Right cardiac atrium (tissue), 5 donors: ENCODE measurements at regions not wholly inside any gene's neighbourhood (a gene's known extent, or its start where the extent isn't known, plus 50 kb on each side); places are given as distances from the start of the nearest gene placed in this dataset.

Experiments
- ATAC-seq, 2 donors: fragments of 200-7000 bp; cut with Tn5 transposase; one replicate each; pipeline versions ENCODE4 v1.8.0 to v1.9.1; 2020; ENCODE audit warnings: moderate library complexity in 2 of 2, mild to moderate bottlenecking in 1 of 2
- DNase-seq, 3 donors: peaks; one replicate each; pipeline ENCODE4 v3.0.0-alpha.2; 2020
- H3K27ac ChIP-seq: one replicate; pipeline ENCODE4 v1.5.1; 2013; ENCODE audit warnings: mild to moderate bottlenecking, low read length, control low read depth, moderate library complexity
- H3K27me3 ChIP-seq: one replicate; pipeline ENCODE4 v1.6.1; 2013; ENCODE audit not compliant: control insufficient read depth, insufficient read depth
- H3K4me1 ChIP-seq: one replicate; pipeline ENCODE4 v1.6.1; 2013; ENCODE audit warnings: low read length; ENCODE audit not compliant: control insufficient read depth, insufficient read depth
- H3K4me3 ChIP-seq: one replicate; pipeline ENCODE4 v1.5.1; 2013; ENCODE audit warnings: low read length, control low read depth
- H3K9me3 ChIP-seq: one replicate; pipeline ENCODE4 v1.6.1; 2013; ENCODE audit warnings: low read length; ENCODE audit not compliant: control insufficient read depth
- WGBS: extraction: QIAGEN DNeasy Blood & Tissue Kit; methylation state at CpG from one replicate; pipeline ENCODE4 v1.1.7; 2013; 5-methylcytosine and 5-hydroxymethylcytosine counted together
- intact Hi-C, 4 donors: fragments of 100-400 bp; cut with DNase I; formaldehyde crosslinking; loops; one replicate each; pipeline versions ENCODE4 v1.11.0 to v1.14.0; 2022 to 2023
- donor health status: healthy with polysubstance abuse.
- donor health status: DM: no; HTN: yes; CAD: no.
- donor health status: DM: no; HTN: no; CAD: no.
- donor health status: DM: no; HTN: yes; CAD: no; lungs with severe emphysema.
- donor health status: DM: yes; HTN: yes; CAD: no.

- no peaks in the 10 kb centered on the region for H3K27me3 ChIP-seq
- 79% methylated on average over 7 of the region's 7 CpGs for WGBS
- intact Hi-C loops: loop anchor here in 1 of 4 donors (10.0 kb wide), 1 partner anchor 97 kb away; no protein-coding TSS in a partner anchor
- H3K4me3 ChIP-seq: no peak overlapping the region
- H3K9me3 ChIP-seq: no peaks in the 10 kb centered on the region
- DNase-seq: no peak
- no peak overlapping the region for H3K27ac ChIP-seq
- ATAC-seq: no peak
- H3K4me1 ChIP-seq: no peaks in the 10 kb centered on the region
Measured at GRCh38 chr7:101708223-101708622, 79.1 kb upstream of the MYL10 start.

GRCh38 chr7:101712652-101713051 lies 83.6 kb upstream of the MYL10 start:
- DNase-seq: no peak
- Histone ChIP-seq H3K27ac (no peak overlapping the region), H3K9me3 (no peaks in the 10 kb centered on the region), H3K27me3 (no peaks in the 10 kb centered on the region), H3K4me3 (no peak overlapping the region), H3K4me1 (no peaks in the 10 kb centered on the region)
- no peak for ATAC-seq
- intact Hi-C loops: no loop called here
- 88% methylated on average over 3 of the region's 3 CpGs for WGBS

- no peak for ATAC-seq
- H3K4me3 ChIP-seq: no peak overlapping the region
- 74% methylated on average over 7 of the region's 7 CpGs for whole genome bisulfite sequencing
- H3K27me3 ChIP-seq: no peaks in the 10 kb centered on the region
- H3K4me1 ChIP-seq: no peaks in the 10 kb centered on the region
- H3K27ac ChIP-seq: no peak overlapping the region
- intact Hi-C loops: no loop called here
- no peaks in the 10 kb centered on the region for H3K9me3 ChIP-seq
- DNase-seq: no peak
Measured at GRCh38 chr7:101714097-101714496, 85.0 kb upstream of the MYL10 start.

GRCh38 chr7:101717628-101718357 lies 88.7 kb upstream of the MYL10 start:
- Histone ChIP-seq H3K4me1 (no peaks in the 10 kb centered on the region), H3K4me3 (no peak overlapping the region), H3K27me3 (no peaks in the 10 kb centered on the region), H3K9me3 (no peaks in the 10 kb centered on the region), H3K27ac (no peak overlapping the region)
- peak; percentile 66 to 82 (median 78) for DNase-seq
- intact Hi-C loops: no loop called here
- peak; percentile 71 to 75 for ATAC-seq
- 42% methylated on average over 25 of the region's 25 CpGs for WGBS

GRCh38 chr7:101718363-101719122 lies 89.4 kb upstream of the MYL10 start:
- DNase-seq (no peak), ATAC-seq (peak; percentile 9 to 22)
- H3K27me3 ChIP-seq: no peaks in the 10 kb centered on the region
- no peaks in the 10 kb centered on the region for H3K9me3 ChIP-seq
- WGBS: 83% methylated on average over 26 of the region's 26 CpGs
- H3K27ac ChIP-seq: no peak overlapping the region
- intact Hi-C loops: no loop called here
- H3K4me1 ChIP-seq: no peaks in the 10 kb centered on the region
- no peak overlapping the region for H3K4me3 ChIP-seq

- DNase-seq (no peak), ATAC-seq (no peak)
- no peak overlapping the region for H3K4me3 ChIP-seq
- no peaks in the 10 kb centered on the region for H3K4me1 ChIP-seq
- H3K27ac ChIP-seq: no peak overlapping the region
- H3K9me3 ChIP-seq: no peaks in the 10 kb centered on the region
- intact Hi-C loops: no loop called here
- 87% methylated on average over 9 of the region's 9 CpGs for WGBS
- H3K27me3 ChIP-seq: no peaks in the 10 kb centered on the region
Measured at GRCh38 chr7:101719123-101719470, 90.0 kb upstream of the MYL10 start.

- ATAC-seq (no peak), DNase-seq (no peak)
- Histone ChIP-seq H3K27me3 (no peaks in the 10 kb centered on the region), H3K9me3 (no peaks in the 10 kb centered on the region), H3K4me3 (no peak overlapping the region), H3K27ac (no peak overlapping the region), H3K4me1 (no peaks in the 10 kb centered on the region)
- intact Hi-C loops: no loop called here
- 65% methylated on average over 5 of the region's 5 CpGs for WGBS
Measured at GRCh38 chr7:101720324-101720723, 91.2 kb upstream of the MYL10 start.

- ATAC-seq: no peak
- Histone ChIP-seq H3K27ac (no peak overlapping the region), H3K4me1 (no peaks in the 10 kb centered on the region), H3K4me3 (no peak overlapping the region), H3K9me3 (no peaks in the 10 kb centered on the region), H3K27me3 (no peaks in the 10 kb centered on the region)
- no peak for DNase-seq
- intact Hi-C loops: no loop called here
- WGBS: 64% methylated on average over 21 of the region's 21 CpGs
Measured at GRCh38 chr7:101722247-101722646, 93.2 kb upstream of the MYL10 start.

GRCh38 chr7:101723835-101724234 lies 93.6 kb upstream of the CUX1 start:
- Histone ChIP-seq H3K4me3 (no peak overlapping the region), H3K9me3 (no peaks in the 10 kb centered on the region), H3K4me1 (no peaks in the 10 kb centered on the region), H3K27me3 (no peaks in the 10 kb centered on the region), H3K27ac (no peak overlapping the region)
- no peak for ATAC-seq
- intact Hi-C loops: no loop called here
- DNase-seq: no peak
- WGBS: 76% methylated on average over 1 of the region's 1 CpG

GRCh38 chr7:101724957-101725356 lies 92.5 kb upstream of the CUX1 start:
- no peaks in the 10 kb centered on the region for H3K9me3 ChIP-seq
- 90% methylated on average over 9 of the region's 9 CpGs for WGBS
- no peaks in the 10 kb centered on the region for H3K27me3 ChIP-seq

GRCh38 chr7:101725921-101726320 lies 91.5 kb upstream of the CUX1 start:
- H3K4me1 ChIP-seq: no peaks in the 10 kb centered on the region

More at GRCh38 chr7:101724957-101725356, 92.5 kb upstream of the CUX1 start:
- intact Hi-C loops: no loop called here
- Histone ChIP-seq H3K27ac (no peak overlapping the region), H3K4me3 (no peak overlapping the region), H3K4me1 (no peaks in the 10 kb centered on the region)
- ATAC-seq (no peak), DNase-seq (no peak)

More at GRCh38 chr7:101725921-101726320, 91.5 kb upstream of the CUX1 start:
- H3K4me3 ChIP-seq: no peak overlapping the region
- no peak overlapping the region for H3K27ac ChIP-seq
- WGBS: 65% methylated on average over 7 of the region's 7 CpGs
- H3K27me3 ChIP-seq: no peaks in the 10 kb centered on the region
- no peaks in the 10 kb centered on the region for H3K9me3 ChIP-seq
- no peak for DNase-seq
- ATAC-seq: no peak
- intact Hi-C loops: no loop called here
